Parathyroid adenoma (tissue), 2 donors: ENCODE measurements at regions not wholly inside any gene's neighbourhood (a gene's known extent, or its start where the extent isn't known, plus 50 kb on each side); places are given as distances from the start of the nearest gene placed in this dataset.

Experiments
- H2AFZ ChIP-seq: fragments of 300-600 bp; sonication (generic); one replicate; pipeline ENCODE4 v1.7.0; 2017; ENCODE audit warnings: antibody characterized with exemption, mild to moderate bottlenecking
- H3K27ac ChIP-seq: fragments of 300-600 bp; sonication (generic); one replicate; pipeline ENCODE4 v1.7.0; 2017
- H3K27me3 ChIP-seq: fragments of 300-600 bp; sonication (generic); one replicate; pipeline ENCODE4 v1.7.0; 2017; ENCODE audit warnings: low read length; ENCODE audit not compliant: control insufficient read depth, insufficient read depth
- H3K36me3 ChIP-seq: fragments of 300-600 bp; sonication (generic); one replicate; pipeline ENCODE4 v1.7.0; 2017; ENCODE audit warnings: low read length; ENCODE audit not compliant: control insufficient read depth, insufficient read depth
- H3K4me1 ChIP-seq: fragments of 300-600 bp; sonication (generic); one replicate; pipeline ENCODE4 v1.7.0; 2017; ENCODE audit warnings: control low read depth
- H3K4me2 ChIP-seq: fragments of 300-600 bp; sonication (generic); one replicate; pipeline ENCODE4 v1.7.0; 2017; ENCODE audit warnings: low read length
- H3K4me3 ChIP-seq: fragments of 300-600 bp; sonication (generic); one replicate; pipeline ENCODE4 v1.7.0; 2017; ENCODE audit warnings: low read depth, low read length
- H3K79me2 ChIP-seq: fragments of 300-600 bp; sonication (generic); one replicate; pipeline ENCODE4 v1.7.0; 2017; ENCODE audit warnings: control low read depth
- H3K9ac ChIP-seq: fragments of 300-600 bp; sonication (generic); one replicate; pipeline ENCODE4 v1.7.0; 2017; ENCODE audit warnings: mild to moderate bottlenecking
- H3K9me3 ChIP-seq: fragments of 300-600 bp; sonication (generic); one replicate; pipeline ENCODE4 v1.7.0; 2017; ENCODE audit warnings: low read length; ENCODE audit not compliant: control insufficient read depth
- TF ChIP-seq, protein P1 (sequence below): fragments of 300-600 bp; sonication (generic); IDR thresholded peaks from one replicate; pipeline ENCODE4 v1.7.0; 2017; ENCODE audit warnings: antibody characterized with exemption, mild to moderate bottlenecking
- donor health status: primary hyperparathyroidism.

DNA sequence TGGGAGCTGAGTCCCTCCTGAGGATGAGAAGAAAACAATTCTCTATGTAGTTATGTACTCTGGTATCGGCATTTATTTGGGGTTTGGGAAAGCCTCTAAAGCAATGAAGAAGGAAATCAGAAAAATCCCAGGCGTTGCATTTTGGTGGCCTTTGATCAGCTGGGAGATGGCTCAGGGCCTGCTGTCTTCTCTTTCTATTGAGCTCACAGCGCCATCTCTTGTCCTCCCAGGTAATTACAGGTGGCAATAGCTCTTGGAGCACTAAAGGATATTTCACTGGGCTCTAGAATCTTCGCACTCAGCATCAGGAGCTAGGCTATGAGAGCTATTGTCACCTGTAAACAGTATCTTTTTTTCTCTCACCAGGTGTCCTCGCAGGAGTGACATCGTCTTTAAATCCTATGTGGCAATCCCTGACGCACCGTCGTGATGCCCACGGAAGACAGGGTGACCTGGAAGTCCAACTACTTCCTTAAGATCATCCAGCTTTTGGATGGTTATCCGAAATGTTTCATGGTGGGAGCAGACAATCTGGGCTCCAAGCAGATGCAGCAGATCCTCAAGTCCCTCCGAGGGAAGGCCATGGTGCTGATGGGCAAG is 76.1 kb upstream of the PMAIP1 start:
- Histone ChIP-seq H3K4me2 (no peak overlapping the region), H3K27ac (no peak overlapping the region), H3K27me3 (no peaks in the 10 kb centered on the region), H2AFZ (no peak overlapping the region), H3K9ac (no peak overlapping the region), H3K4me3 (no peak overlapping the region), H3K79me2 (no peaks in the 10 kb centered on the region), H3K4me1 (no peaks in the 10 kb centered on the region), H3K36me3 (no peaks in the 10 kb centered on the region), H3K9me3 (no peaks in the 10 kb centered on the region)
- TF ChIP-seq, protein P1, sequence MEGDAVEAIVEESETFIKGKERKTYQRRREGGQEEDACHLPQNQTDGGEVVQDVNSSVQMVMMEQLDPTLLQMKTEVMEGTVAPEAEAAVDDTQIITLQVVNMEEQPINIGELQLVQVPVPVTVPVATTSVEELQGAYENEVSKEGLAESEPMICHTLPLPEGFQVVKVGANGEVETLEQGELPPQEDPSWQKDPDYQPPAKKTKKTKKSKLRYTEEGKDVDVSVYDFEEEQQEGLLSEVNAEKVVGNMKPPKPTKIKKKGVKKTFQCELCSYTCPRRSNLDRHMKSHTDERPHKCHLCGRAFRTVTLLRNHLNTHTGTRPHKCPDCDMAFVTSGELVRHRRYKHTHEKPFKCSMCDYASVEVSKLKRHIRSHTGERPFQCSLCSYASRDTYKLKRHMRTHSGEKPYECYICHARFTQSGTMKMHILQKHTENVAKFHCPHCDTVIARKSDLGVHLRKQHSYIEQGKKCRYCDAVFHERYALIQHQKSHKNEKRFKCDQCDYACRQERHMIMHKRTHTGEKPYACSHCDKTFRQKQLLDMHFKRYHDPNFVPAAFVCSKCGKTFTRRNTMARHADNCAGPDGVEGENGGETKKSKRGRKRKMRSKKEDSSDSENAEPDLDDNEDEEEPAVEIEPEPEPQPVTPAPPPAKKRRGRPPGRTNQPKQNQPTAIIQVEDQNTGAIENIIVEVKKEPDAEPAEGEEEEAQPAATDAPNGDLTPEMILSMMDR: peak; percentile 76

DNA sequence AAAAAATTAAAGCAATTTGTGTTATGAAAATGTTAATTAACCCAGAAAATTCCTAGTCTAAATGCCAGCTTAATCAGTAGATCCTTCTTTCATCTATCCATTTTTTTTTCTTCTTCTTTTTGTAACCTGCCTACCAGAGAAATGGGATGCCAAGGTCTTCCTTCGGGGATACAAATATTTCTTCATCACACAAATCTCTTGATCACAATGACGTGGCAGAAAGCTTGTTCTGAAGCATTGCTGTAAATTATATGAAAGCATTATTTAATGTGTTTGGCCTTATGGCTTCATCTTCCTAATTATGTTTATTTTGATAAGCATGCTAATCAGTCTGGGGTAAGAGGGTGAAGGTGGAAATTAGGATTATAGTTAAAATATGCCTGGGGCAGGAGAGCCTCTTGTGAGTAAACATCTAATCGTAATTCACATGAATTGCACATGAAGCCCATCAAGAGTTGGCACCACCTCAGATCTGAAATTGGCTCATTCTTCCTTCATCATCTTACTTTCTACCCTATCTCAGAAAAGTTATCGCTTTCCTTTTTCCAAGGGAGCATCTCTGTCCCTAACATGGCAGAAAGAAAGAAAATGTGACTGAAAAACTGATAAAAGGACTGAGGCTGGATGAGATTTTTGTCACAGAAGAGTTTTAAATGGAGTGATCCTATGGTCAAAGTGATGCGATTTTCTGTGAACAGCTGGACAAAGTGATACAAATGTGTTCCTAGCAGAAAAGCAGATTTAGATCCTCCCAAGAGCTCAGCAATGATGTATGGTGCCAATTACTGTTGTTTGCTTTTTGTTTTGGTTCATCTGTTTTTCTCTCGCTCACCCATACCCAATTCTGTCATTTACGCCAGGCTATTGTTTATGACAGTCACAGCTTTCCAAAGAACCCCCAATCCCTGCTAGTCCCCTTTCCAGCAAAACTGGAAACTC is 76.9 kb upstream of the PMAIP1 start:
- no peaks in the 10 kb centered on the region for H3K27me3 ChIP-seq
- no peak overlapping the region for H3K27ac ChIP-seq
- H2AFZ ChIP-seq: no peak overlapping the region
- H3K4me1 ChIP-seq: no peaks in the 10 kb centered on the region
- no peaks in the 10 kb centered on the region for H3K36me3 ChIP-seq
- no peaks in the 10 kb centered on the region for H3K9me3 ChIP-seq
- TF ChIP-seq, protein P1: no peak
- H3K4me3 ChIP-seq: no peak overlapping the region
- H3K4me2 ChIP-seq: no peak overlapping the region
- H3K79me2 ChIP-seq: no peaks in the 10 kb centered on the region
- no peak overlapping the region for H3K9ac ChIP-seq

DNA sequence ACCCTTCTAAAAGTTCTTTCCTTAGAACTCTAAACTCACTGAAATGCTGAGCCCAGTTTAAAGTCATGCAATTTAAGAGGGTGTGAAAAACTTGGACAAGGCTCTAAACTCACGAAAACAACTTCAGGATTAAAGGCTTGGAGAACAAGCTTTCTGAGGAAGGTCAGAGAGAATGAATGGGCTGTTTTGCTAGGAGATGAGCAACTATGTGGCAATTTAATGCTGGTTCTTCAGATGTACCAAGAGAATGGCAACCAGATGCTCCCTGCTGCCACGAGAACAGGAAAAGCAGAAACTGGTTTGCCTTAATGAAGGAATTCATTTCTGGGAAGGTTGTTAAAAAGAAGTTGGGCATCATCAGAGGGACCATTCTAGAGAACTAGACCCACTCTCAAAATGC is 77.8 kb upstream of the PMAIP1 start:
- H3K4me2 ChIP-seq: no peak overlapping the region
- H3K9me3 ChIP-seq: no peaks in the 10 kb centered on the region
- no peaks in the 10 kb centered on the region for H3K79me2 ChIP-seq
- no peak overlapping the region for H2AFZ ChIP-seq
- H3K36me3 ChIP-seq: no peaks in the 10 kb centered on the region
- no peaks in the 10 kb centered on the region for H3K27me3 ChIP-seq
- TF ChIP-seq, protein P1: no peak
- no peak overlapping the region for H3K27ac ChIP-seq
- no peaks in the 10 kb centered on the region for H3K4me1 ChIP-seq
- H3K4me3 ChIP-seq: no peak overlapping the region
- no peak overlapping the region for H3K9ac ChIP-seq

DNA sequence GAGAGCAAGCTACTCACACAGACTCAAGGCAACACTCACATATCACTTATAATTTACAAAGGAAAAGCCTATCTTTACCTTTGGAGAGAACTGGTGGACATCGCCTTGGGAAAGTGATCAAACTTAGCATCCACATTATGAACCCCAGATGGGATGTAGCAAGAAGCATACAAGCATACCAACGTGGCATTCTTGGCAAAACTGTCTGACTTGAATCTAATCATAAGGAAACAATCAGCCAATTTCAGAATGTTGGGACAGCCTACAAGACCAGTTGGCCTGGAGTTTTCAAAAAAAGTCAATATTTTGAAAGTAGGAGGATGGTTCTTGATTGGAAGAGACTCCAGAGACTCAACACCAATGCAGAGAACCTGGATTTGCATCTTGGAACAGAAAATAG is 79.1 kb upstream of the PMAIP1 start:
- H3K9me3 ChIP-seq: no peaks in the 10 kb centered on the region
- H3K36me3 ChIP-seq: no peaks in the 10 kb centered on the region
- H3K4me1 ChIP-seq: no peaks in the 10 kb centered on the region
- H2AFZ ChIP-seq: no peak overlapping the region
- no peaks in the 10 kb centered on the region for H3K27me3 ChIP-seq
- H3K4me2 ChIP-seq: no peak overlapping the region
- no peak overlapping the region for H3K4me3 ChIP-seq
- TF ChIP-seq, protein P1: no peak
- H3K27ac ChIP-seq: no peak overlapping the region
- no peak overlapping the region for H3K9ac ChIP-seq
- H3K79me2 ChIP-seq: no peaks in the 10 kb centered on the region
